GM04503 (cell line): ENCODE measurements at regions not wholly inside any gene's neighbourhood (a gene's known extent, or its start where the extent isn't known, plus 50 kb on each side); places are given as distances from the start of the nearest gene placed in this dataset.

Source experiments
- DNase-seq: peaks from one replicate; pipeline ENCODE4 v3.0.0-alpha.2; 2012; ENCODE audit warnings: low read depth

DNA sequence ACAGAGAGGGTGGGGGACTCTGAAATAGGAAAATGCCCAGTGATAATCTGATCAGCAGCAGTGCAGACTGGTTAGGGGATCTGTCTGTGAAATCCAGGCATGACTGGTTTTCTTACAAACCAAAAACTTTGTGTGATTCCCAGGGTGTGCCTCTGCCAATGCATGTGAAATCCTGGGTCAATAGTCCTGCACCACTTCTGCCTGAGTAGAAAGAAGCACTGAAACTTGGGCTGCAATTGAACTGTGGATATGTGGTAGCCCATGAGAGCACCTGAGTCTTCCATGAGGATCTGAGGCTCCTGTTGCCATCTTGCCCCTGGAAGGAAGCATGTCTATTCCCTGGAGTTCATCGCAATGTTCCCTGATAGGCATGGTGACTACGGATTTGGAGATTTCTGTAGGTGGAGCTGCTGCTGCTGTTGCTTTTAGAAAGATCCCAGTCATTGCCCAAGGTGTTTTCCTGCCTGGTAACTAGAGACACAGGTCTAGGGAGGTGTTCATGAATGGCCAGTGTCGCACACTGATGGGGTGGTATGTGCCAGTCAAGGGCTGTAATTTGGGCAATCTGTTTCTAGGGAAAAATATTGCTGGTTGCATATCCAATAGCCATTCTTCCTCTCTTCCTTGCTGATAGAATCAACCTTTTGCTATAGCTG is 146.7 kb downstream of the CARTPT start:
- no peak for DNase-seq

DNA sequence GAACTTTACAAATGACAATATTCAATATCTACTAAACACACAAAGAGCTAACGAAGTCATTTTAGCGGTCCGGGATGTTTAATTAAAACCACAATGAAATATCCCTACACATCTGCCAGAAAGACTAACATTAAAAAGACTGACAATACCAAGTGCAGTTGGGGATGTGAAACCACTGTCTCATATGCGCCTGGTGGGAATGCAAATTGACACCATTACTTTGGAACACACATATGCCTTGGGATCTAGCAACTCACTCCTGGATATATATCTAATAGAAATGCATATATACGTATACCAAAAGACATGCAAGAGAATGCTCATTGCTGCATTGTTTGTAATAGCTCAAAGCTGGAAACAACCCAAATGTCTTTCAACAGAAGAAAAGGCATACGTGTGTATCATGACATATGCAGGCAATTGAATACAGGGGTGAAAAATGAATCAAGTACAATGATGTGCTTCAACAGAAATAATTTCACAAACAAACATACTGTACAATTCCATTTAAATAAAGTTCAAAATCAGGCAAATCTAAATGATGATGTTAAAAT is 153.3 kb downstream of the CARTPT start:
- DNase-seq: no peak

DNA sequence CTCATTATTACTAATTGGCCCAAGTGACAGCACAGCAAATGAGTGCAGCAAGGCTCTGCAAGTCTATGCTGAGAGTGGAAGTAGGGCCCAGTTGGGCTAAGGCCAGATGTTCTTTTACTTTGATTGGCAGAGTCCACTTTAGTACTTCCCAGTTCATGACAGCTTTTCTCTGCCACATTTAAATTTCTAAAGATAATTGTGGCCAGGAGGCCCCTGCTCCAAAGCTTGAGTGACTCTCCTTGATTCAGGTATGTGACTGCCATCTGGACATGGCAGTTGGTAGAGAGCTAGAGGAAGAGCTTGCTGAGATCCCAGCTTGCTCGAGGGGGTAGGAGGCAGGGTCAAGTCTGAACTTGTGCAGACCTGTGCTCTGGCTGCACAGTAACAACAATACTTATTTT is 154.1 kb downstream of the CARTPT start:
- DNase-seq: no peak

DNA sequence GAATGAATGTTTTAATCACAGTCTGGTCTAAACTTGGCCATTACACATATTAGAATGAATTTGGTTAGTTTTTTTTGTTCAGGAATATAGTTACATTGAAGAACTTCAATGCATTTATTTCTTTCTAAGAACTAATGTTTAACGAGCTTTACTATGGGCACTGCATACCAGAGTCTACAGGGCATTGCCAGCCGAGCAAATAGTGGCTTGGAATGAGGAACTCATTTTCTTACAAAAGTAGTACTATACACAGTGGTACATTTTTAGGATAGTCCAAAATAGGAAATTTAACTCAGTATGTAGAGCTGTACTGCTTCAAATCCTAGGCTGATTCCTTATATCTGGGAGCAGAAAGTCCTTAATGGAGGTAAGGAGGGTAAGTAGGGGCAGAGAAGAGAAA is 155.4 kb downstream of the CARTPT start:
- DNase-seq: no peak

DNA sequence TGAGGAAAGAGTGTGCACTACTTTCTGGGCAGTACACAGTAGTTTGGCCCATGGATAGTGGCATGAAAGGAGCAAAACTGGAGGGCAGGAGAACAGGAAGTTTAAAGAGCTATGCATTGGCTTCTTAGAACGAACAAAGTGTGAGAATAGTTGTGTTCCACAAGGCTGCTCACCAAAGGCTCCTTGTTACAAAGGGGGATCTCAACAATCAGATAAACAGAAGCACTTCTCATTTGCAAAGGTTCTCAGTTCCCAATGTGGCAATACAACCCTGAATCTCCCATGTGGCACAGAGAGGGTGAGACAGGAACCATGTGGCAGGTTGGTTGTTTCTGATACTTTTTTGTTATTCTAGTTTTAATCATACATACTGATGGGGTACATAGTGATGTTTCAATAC is 158.4 kb downstream of the CARTPT start:
- DNase-seq: no peak

DNA sequence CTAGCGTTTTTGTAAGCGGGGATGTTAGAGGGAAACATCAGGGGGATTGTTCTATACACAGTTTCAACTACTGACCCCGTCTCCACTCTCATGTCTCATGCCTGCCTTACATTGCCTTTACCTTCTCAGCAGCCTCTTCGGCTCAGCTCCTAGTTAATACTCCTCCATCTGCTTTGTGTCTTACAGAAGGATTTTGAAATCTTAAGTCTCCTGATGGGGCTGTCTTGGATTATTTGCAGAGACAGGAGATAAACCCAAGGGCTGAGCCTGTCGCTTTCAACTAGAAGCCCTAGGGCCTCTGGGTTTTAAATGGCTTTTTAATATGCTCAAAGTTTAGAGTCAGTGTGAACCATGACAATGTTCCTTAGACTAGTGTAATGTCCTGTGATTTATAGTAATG is 161.5 kb downstream of the CARTPT start:
- no peak for DNase-seq

DNA sequence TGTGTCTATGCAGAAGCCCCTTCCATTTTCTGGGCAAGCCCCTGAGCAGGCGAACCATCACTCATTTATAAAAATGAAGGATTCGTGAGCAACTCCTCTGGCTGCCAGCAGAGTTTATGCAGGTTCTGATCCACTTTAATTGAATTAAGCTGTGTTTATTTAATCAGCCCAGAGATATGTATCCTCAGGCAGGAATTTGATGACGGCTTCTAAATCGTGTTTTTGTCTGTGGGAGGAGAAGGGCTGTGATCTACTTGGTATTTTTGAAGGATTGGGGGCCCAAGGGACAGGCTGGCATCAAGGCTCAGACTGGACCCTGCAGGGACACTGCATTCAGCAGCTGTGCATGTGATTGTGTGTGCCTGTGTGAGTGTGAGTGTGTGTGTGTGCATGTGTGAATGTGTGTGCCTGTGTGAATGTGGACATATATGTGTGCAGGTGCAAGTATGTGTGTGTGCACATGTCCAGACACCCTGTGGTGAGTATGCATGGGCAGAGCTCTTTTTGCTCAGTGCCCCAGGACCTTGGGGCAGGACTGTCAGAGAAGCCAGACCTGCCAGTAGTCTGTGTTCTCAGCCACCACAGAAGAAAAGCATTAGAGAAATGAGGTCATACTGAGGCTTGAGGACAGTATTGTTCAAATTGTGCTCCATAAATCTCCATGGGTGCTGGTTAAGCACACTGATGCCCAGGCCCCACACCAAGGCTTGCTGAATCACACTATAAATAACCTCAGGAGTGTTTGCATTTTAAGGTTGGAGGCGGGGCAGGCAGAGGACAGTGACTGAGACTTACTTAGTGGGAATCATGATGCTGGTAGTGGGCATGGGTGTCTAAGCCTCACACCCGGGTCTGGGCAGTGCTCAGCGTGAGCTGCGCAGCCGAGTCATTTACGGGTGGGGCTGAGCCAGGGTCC is 164.0 kb downstream of the CARTPT start:
- no peak for DNase-seq

DNA sequence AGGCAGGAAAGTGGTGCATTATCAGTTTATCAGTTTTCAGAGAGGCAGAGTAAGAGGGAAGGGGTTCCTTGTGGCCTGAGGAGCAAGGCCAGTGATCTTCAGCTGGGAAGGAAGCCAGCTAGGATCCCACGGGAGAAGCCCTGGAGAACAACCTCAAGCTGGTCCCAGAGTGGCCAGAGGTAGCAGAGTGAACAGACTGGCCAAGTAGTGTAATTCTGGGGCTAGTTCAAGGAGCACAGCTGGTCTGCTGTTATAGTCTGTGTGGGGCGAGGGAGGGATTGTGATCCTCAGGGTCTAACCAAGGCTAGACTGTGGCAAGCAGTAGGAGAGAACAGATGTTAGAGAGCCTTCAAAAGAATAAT is 164.6 kb downstream of the CARTPT start:
- DNase-seq: no peak

DNA sequence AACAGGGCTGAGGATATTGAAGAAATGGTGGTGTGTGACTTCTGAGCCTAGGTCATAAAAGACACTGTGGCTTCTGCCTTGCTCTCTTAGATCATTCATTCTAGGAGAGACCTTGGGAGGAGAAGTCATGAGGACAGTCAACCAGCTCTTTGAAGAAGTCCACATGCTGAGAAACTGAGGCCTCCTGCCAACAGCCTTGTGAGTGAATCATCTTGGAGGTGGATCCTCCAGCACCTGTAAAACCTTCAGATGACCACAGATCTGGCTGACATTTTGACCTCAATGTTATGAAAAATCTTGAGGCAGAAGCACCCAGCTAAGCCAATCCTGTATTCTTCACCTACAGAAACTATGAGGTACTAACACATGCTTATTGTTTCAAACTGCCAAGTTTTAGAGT is 165.9 kb downstream of the CARTPT start:
- no peak for DNase-seq

DNA sequence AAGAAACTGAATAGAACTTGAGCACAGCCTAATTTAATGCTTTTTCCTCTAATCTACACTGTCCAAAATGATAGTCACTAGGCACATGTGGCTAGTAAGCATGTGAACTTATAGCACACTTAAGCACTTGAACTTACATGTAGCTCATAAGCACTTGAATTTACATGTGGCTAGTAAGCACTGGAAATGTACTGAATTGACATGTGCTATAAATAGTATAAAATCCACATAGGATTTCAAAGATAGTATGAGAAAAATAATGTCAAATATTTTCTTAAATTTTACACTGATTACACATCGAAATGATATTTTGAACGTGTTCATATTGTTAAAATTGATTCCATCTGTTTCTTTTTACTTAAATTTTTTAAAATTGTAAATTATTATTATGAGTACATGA is 167.3 kb downstream of the CARTPT start:
- no peak for DNase-seq

DNA sequence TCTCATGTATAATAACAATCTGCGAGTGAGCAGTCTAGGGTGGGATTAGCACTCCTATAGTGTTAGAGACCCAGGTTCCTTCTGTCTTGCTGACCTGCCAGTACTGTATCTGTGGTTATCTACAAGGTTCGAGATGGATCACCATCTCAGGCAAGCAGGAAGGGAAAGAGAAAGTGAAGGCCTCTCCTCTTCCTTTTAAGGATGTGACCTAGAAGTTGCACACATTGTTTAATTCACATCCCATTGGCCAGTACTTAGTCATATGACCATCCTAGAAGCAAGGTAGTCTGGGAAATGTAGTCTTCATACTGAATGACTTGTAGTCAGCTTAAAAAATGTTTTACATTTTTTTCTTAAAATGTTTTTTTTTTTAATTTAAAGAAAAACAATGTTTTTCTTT is 168.6 kb downstream of the CARTPT start:
- DNase-seq: no peak

DNA sequence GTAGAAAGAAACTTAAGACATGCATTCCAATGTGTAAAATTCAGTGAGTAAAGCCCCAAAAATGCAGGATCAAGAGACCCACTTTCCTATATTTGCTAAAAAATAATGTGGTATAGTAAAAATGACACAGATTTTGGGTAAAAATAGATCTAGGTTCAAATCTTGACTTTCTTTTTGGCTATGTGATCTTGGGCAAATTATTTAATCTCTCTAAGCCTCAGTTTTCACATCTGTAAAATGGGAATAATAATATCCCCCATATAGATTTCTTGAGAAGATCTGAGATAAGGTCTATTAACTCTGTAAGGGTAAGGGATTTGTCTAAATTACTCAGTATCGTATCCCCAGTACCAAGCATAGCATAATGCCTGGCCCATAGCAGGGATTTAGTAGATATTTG is 172.3 kb downstream of the CARTPT start:
- no peak for DNase-seq

DNA sequence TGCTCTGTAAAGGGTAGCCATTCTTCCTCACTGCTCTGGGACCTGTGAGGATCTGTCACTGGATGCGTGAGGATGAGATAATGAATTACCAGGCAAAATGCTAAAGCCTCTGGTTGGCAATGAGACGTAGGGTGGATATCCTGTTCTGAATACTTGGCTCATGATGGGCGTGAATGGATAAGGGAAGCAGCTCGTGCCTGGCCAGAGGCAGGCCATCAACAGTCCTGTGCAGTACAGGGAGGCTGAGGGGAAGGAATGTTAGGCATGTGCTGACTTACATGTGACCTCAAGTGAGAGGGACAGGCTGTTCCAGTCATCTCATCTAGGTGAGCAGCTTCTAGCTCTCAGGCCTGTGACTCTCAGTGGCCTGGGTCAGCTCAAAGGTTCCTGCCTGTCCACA is 172.8 kb downstream of the CARTPT start:
- no peak for DNase-seq

DNA sequence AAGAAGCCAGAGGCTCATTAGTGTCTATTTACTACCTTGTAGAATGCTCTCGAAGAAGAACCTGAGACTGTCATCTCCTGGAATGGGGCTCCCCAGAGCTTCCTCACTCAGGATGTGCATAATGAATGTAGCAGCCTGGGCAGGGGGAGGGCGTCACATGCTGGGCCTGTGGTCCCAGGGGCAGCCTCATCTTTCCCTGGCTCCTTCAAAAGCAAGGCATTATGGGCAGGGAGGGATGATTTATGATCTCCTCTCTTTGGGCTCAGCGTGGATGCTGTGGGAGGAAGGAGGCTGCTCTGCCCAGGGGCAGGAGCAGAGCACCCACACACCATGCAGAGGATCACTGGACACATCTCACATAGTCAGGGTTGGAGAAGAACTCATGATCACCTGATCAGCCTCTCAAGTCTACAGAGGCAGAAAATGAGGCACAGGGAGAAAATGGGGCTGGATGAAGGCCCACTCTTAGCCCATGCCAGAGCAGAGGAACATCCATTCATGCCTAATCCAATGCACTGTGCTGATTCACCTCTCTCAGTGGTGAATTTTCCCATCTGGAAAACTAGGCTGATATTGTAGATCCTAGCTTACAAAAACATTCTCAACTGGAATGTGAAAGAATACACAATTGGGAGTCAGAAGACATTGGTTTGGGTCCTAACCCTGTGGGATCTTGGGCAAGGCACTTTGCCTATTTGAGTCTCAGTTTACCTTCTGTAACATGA is 173.7 kb downstream of the CARTPT start:
- DNase-seq: no peak

DNA sequence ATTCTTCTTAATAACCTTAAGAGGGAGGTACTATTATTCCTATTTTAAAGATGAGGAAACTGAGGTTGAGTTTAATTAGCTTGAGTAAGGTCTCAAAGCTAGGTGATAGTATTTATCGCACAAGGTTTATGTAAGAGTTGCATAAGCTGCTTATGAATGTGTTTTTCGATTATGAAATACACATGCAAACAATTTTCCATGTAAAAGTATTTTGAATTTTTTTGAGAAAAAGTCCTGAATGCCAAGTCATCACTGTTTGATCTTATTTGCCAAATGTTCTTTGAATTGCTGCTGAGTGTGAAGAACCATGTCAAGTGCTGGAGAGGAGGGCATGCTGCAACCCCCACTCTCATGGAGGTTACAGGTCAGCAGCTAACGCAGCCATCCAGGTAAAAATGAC is 174.4 kb downstream of the CARTPT start:
- DNase-seq: no peak

DNA sequence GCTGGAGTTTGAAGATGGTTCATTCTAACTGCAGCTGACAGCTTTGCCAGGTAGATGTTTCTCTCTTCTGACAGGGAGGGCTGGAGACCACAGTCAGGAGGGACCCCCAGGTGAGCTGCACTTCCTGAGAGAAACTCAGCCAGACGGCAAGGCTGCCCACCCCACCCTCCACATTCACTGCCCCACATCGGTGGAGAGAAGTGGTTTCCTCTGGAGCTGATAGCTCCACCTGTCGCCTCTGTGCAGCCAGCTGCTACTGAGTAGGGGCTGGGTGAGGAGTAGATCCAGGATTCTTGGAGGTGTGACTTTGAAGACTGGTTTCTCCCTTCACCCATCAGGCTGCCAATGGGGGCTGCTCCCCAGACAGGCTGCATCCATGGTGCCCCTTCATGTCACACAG is 175.0 kb downstream of the CARTPT start:
- no peak for DNase-seq

DNA sequence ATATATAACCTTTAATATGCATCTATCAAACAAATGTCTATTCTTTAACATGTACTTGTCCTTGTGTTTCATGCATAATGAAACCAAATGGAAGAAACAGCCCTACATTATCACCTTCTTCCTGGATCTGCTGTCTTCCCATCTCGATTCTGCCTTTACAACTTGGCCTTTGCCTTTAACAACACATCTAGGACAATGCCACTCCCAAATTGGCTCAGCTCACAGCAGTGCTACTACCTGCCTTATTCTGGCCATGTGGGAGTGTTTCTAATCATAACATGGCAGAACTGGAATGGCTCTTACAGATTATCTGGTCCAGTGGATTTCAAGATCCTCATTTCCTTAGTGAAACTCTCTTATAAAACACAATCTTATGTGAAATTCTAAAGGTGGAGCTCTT is 176.5 kb downstream of the CARTPT start:
- no peak for DNase-seq

DNA sequence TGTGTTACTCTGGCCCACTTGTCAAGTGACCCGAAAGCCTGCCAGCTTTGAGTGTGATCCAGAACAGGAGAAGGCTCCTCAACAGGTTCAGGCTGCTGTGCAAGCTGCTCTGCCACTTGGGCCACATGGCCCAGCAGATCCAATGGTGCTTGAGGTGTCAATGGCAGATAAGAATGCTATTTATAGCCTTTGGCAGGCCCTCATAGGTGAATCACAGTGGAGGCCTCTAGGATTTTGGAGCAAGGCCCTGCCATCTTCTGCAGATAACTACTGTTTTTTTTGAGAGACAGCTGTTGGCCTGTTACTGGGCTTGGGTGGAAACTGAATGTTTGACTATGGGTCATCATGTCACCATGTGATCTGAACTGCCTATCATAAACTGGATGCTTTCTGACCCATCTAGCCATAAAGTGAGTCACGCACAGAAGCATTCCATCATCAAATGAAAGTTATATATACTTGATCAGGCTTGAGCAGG is 180.8 kb downstream of the CARTPT start:
- no peak for DNase-seq

DNA sequence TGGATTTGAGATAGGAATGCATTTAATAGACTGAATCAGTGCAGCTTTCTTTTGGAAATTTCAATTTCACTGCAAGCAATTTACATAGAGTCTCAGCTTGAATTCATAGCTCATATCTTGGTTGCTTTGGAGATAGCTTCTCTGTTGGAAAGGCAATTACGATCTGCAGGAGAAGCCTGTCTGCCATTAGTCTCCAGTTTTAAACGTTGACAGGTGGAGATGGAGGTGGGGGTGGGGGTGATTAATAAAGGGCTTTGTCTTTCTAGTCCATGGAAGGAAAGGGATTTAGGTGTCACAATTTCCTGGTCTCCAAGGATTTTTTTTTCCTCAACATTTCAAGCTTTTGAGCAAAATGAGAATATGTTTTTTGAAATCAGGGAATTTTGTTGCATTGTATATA is 184.7 kb downstream of the CARTPT start:
- no peak for DNase-seq

DNA sequence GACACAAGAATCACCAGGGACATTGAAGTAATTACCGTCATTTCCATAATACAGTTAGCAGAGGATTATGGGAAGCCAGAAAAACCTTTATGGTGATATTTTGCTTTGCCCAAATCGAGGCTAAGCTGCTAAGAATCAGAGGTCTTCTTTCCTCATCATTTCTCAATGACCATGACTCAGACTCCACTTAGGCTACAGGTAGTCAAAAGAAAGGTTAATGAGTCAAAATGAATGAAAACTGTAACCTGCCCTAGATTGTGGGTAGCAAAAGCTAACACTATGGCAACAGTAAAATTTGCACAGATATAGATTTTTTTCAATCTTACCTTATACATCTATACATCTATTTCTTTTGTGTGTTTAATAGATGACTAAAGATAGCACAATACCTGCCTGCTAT is 185.8 kb downstream of the CARTPT start:
- DNase-seq: no peak

DNA sequence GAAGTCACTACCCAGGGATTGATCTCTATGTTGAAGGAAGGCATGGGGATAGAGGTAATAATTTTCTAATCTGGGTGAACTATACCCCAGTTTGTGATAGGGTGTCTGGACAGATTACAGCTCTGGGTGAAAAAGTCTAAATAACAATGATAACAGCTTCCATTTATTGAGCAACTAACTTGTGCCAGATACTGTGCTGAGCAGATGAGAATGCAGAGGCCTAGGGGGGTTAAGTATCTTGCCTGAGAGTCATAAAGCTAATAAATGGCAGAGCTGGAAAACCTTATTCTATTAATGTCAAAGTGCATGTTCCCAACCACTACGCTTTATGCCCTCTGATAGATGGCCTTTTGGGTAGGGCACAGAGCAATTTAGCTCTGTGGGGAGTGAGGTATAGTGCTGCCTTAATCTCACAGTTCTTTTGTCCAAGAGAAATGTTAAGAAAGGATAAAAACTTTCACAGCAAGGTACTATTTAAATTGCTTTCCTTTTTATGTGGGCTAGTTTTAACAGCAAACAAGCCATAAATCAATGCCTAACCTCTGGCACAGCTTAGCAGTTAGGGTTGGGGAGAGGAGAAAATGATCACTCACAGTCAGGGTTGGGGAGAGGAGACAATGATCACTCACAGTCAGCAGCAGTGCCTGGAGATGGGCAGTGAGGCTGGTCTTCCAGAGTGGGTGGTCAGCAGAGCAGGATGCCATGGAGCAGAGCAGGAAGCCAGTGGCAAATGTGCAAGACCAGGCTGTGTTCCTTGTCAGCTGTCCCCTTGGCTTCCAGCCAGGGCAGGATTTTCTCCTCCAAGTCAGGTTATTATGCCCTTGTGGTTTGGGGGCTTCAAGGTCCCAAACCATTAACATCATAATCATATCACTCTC is 187.0 kb downstream of the CARTPT start:
- no peak for DNase-seq
